ENCODE measurements at regions not wholly inside any gene's neighbourhood (a gene's known extent, or its start where the extent isn't known, plus 50 kb on each side); places are given as distances from the start of the nearest gene placed in this dataset.
"Not testable (repeated sequence)": the region's sequence is repeated elsewhere in the genome, so short reads cannot be mapped to it uniquely, and the experiment has no call there.

GRCh38 chr5:135106136-135106535, 72.1 kb upstream of the PITX1 start:
- Histone ChIP-seq H3K4me3 (no peak overlapping the region), H3K36me3 (replicated peaks) (no peaks in the 10 kb centered on the region), H3K27me3 (ENCODE audit: low read depth) (no peaks in the 10 kb centered on the region), H3K4me1 (no peaks in the 10 kb centered on the region), H3K9me3 (no peaks in the 10 kb centered on the region)
- DNase-seq (ENCODE audit: low spot score in 2 of 2) = no peak
- in situ Hi-C loops (cut with MboI; ENCODE audit: low sequenced_read_pairs) = no loop called here

GRCh38 chr5:135105105-135105484, 71.1 kb upstream of the PITX1 start:
- in situ Hi-C loops (cut with MboI; ENCODE audit: low sequenced_read_pairs) = no loop called here
- Histone ChIP-seq H3K36me3 (replicated peaks) (no peaks in the 10 kb centered on the region), H3K27me3 (ENCODE audit: low read depth) (no peaks in the 10 kb centered on the region), H3K4me3 (no peak overlapping the region), H3K4me1 (no peaks in the 10 kb centered on the region), H3K9me3 (no peaks in the 10 kb centered on the region)
- DNase-seq (ENCODE audit: low spot score in 2 of 2) = no peak

GRCh38 chr5:135103575-135103853, 69.5 kb upstream of the PITX1 start:
- in situ Hi-C loops (cut with MboI; ENCODE audit: low sequenced_read_pairs) = no loop called here
- no peak overlapping the region for H3K4me3 ChIP-seq
- H3K36me3 ChIP-seq (replicated peaks) = no peaks in the 10 kb centered on the region
- no peaks in the 10 kb centered on the region for H3K27me3 ChIP-seq (ENCODE audit: low read depth)
- H3K4me1 ChIP-seq = no peaks in the 10 kb centered on the region
- H3K9me3 ChIP-seq = no peaks in the 10 kb centered on the region
- no peak for DNase-seq (ENCODE audit: low spot score in 2 of 2)

GRCh38 chr5:135102716-135103574, 68.9 kb upstream of the PITX1 start:
- no peak overlapping the region for H3K4me3 ChIP-seq
- in situ Hi-C loops (cut with MboI; ENCODE audit: low sequenced_read_pairs) = no loop called here
- no peaks in the 10 kb centered on the region for H3K36me3 ChIP-seq (replicated peaks)
- H3K27me3 ChIP-seq (ENCODE audit: low read depth) = no peaks in the 10 kb centered on the region
- H3K9me3 ChIP-seq = no peaks in the 10 kb centered on the region
- no peaks in the 10 kb centered on the region for H3K4me1 ChIP-seq
- DNase-seq (ENCODE audit: low spot score in 2 of 2) = no peak

- H3K4me3 ChIP-seq = no peak overlapping the region
- no peak for DNase-seq (ENCODE audit: low spot score in 2 of 2)
- no peaks in the 10 kb centered on the region for H3K4me1 ChIP-seq
- no peaks in the 10 kb centered on the region for H3K27me3 ChIP-seq (ENCODE audit: low read depth)
- in situ Hi-C loops (cut with MboI; ENCODE audit: low sequenced_read_pairs) = no loop called here
- H3K36me3 ChIP-seq (replicated peaks) = no peaks in the 10 kb centered on the region
- H3K9me3 ChIP-seq = no peaks in the 10 kb centered on the region
These were observed 66.4 kb upstream of the PITX1 start for GRCh38 chr5:135100431-135100830.

- no peaks in the 10 kb centered on the region for H3K9me3 ChIP-seq
- H3K27me3 ChIP-seq (ENCODE audit: low read depth) = no peaks in the 10 kb centered on the region
- in situ Hi-C loops (cut with MboI; ENCODE audit: low sequenced_read_pairs) = no loop called here
- no peak for DNase-seq (ENCODE audit: low spot score in 2 of 2)
- H3K4me3 ChIP-seq = no peak overlapping the region
- no peaks in the 10 kb centered on the region for H3K36me3 ChIP-seq (replicated peaks)
- H3K4me1 ChIP-seq = no peaks in the 10 kb centered on the region
These were observed 66.0 kb upstream of the PITX1 start for GRCh38 chr5:135100011-135100410.

GRCh38 chr5:135097390-135097789, 63.4 kb upstream of the PITX1 start:
- no peaks in the 10 kb centered on the region for H3K4me1 ChIP-seq
- no peaks in the 10 kb centered on the region for H3K9me3 ChIP-seq
- no peaks in the 10 kb centered on the region for H3K27me3 ChIP-seq (ENCODE audit: low read depth)
- H3K4me3 ChIP-seq = no peak overlapping the region
- no peak for DNase-seq (ENCODE audit: low spot score in 2 of 2)
- no peaks in the 10 kb centered on the region for H3K36me3 ChIP-seq (replicated peaks)
- in situ Hi-C loops (cut with MboI; ENCODE audit: low sequenced_read_pairs) = no loop called here

- in situ Hi-C loops (cut with MboI; ENCODE audit: low sequenced_read_pairs) = no loop called here
- Histone ChIP-seq H3K27me3 (ENCODE audit: low read depth) (no peaks in the 10 kb centered on the region), H3K9me3 (no peaks in the 10 kb centered on the region), H3K36me3 (replicated peaks) (no peaks in the 10 kb centered on the region), H3K4me1 (no peaks in the 10 kb centered on the region), H3K4me3 (no peak overlapping the region)
- DNase-seq (ENCODE audit: low spot score in 2 of 2) = no peak
These were observed 61.8 kb upstream of the PITX1 start for GRCh38 chr5:135095871-135096270.

GRCh38 chr5:135095052-135095715, 61.2 kb upstream of the PITX1 start:
- Histone ChIP-seq H3K36me3 (replicated peaks) (no peaks in the 10 kb centered on the region), H3K27me3 (ENCODE audit: low read depth) (no peaks in the 10 kb centered on the region)
- in situ Hi-C loops (cut with MboI; ENCODE audit: low sequenced_read_pairs) = no loop called here

GRCh38 chr5:135094339-135095051, 60.5 kb upstream of the PITX1 start:
- Histone ChIP-seq H3K36me3 (replicated peaks) (no peaks in the 10 kb centered on the region), H3K9me3 (no peaks in the 10 kb centered on the region), H3K4me1 (no peaks in the 10 kb centered on the region), H3K27me3 (ENCODE audit: low read depth) (no peaks in the 10 kb centered on the region), H3K4me3 (no peak overlapping the region)
- in situ Hi-C loops (cut with MboI; ENCODE audit: low sequenced_read_pairs) = no loop called here
- no peak for DNase-seq (ENCODE audit: low spot score in 2 of 2)

More at GRCh38 chr5:135095052-135095715, 61.2 kb upstream of the PITX1 start:
- H3K4me1 ChIP-seq = no peaks in the 10 kb centered on the region
- DNase-seq (ENCODE audit: low spot score in 2 of 2) = no peak
- H3K4me3 ChIP-seq = no peak overlapping the region
- H3K9me3 ChIP-seq = no peaks in the 10 kb centered on the region

- H3K4me3 ChIP-seq; H3K27me3 ChIP-seq (ENCODE audit: low read depth); H3K9me3 ChIP-seq; DNase-seq (ENCODE audit: low spot score in 2 of 2); H3K36me3 ChIP-seq (replicated peaks); in situ Hi-C loops (cut with MboI; ENCODE audit: low sequenced_read_pairs); H3K4me1 ChIP-seq: not testable (repeated sequence)
These were observed 59.5 kb upstream of the PITX1 start for GRCh38 chr5:135093483-135093882.

GRCh38 chr5:135092476-135092875, 58.4 kb upstream of the PITX1 start:
- no peaks in the 10 kb centered on the region for H3K36me3 ChIP-seq (replicated peaks)
- H3K4me1 ChIP-seq = no peaks in the 10 kb centered on the region
- no peaks in the 10 kb centered on the region for H3K27me3 ChIP-seq (ENCODE audit: low read depth)
- no peak overlapping the region for H3K4me3 ChIP-seq
- in situ Hi-C loops (cut with MboI; ENCODE audit: low sequenced_read_pairs) = no loop called here
- no peak for DNase-seq (ENCODE audit: low spot score in 2 of 2)
- H3K9me3 ChIP-seq = no peaks in the 10 kb centered on the region

GRCh38 chr5:135091286-135091685, 57.3 kb upstream of the PITX1 start:
- Histone ChIP-seq H3K4me1 (no peaks in the 10 kb centered on the region), H3K27me3 (ENCODE audit: low read depth) (no peaks in the 10 kb centered on the region), H3K4me3 (no peak overlapping the region), H3K9me3 (no peaks in the 10 kb centered on the region), H3K36me3 (replicated peaks) (no peaks in the 10 kb centered on the region)
- in situ Hi-C loops (cut with MboI; ENCODE audit: low sequenced_read_pairs) = no loop called here
- no peak for DNase-seq (ENCODE audit: low spot score in 2 of 2)

- H3K9me3 ChIP-seq = no peaks in the 10 kb centered on the region
- DNase-seq (ENCODE audit: low spot score in 2 of 2) = no peak
- no peaks in the 10 kb centered on the region for H3K27me3 ChIP-seq (ENCODE audit: low read depth)
- in situ Hi-C loops (cut with MboI; ENCODE audit: low sequenced_read_pairs) = no loop called here
- H3K36me3 ChIP-seq (replicated peaks) = no peaks in the 10 kb centered on the region
- H3K4me3 ChIP-seq = no peak overlapping the region
- no peaks in the 10 kb centered on the region for H3K4me1 ChIP-seq
These were observed 55.9 kb upstream of the PITX1 start for GRCh38 chr5:135089912-135090311.
